PC-3 (cell line): ENCODE measurements at regions not wholly inside any gene's neighbourhood (a gene's known extent, or its start where the extent isn't known, plus 50 kb on each side); places are given as distances from the start of the nearest gene placed in this dataset.

Source experiments
- ATAC-seq: fragments of 200-7000 bp; cut with Tn5 transposase; 2 replicates; pipeline ENCODE4 v1.9.1; 2020; ENCODE audit warnings: mild to moderate bottlenecking, moderate library complexity
- BruUV-seq: library from RNA; stranded (reverse); fragments of 400-500 nt; replicated peaks from 2 replicates; lab custom pipeline; 2021; lab: Mats Ljungman, UMichigan
- CTCF ChIA-PET: fragments of 300-600 bp; sonication (Branson Sonifier 250); formaldehyde crosslinking; loops from one replicate; lab custom pipeline; 2022; ENCODE audit warnings: antibody characterized with exemption; lab: Charles Lee
- POLR2A ChIA-PET: fragments of 300-600 bp; sonication (Branson Sonifier 250); formaldehyde crosslinking; loops from one replicate; lab custom pipeline; 2022; ENCODE audit warnings: antibody characterized with exemption; ENCODE audit not compliant: unreplicated experiment; lab: Charles Lee
- DNase-seq: peaks from one replicate; pipeline ENCODE4 v3.0.0-alpha.2; 2015
- H2AFZ ChIP-seq: fragments of 300-600 bp; sonication (generic); 2 replicates; pipeline ENCODE4 v1.6.0; 2016; ENCODE audit warnings: antibody characterized with exemption, low read length
- H3F3A ChIP-seq: fragments of 300-600 bp; sonication (generic); one replicate; pipeline ENCODE4 v1.6.0; 2017; ENCODE audit warnings: antibody characterized with exemption, low read length, control low read depth, mild to moderate bottlenecking; ENCODE audit not compliant: unreplicated experiment
- H3K27ac ChIP-seq: fragments of 300-600 bp; sonication (generic); 2 replicates; pipeline ENCODE4 v1.5.1; 2016; ENCODE audit warnings: mild to moderate bottlenecking, low read length
- H3K27me3 ChIP-seq: fragments of 300-600 bp; sonication (generic); 2 replicates; pipeline ENCODE4 v1.6.1; 2016; ENCODE audit warnings: low read length, mixed read lengths
- H3K36me3 ChIP-seq: fragments of 300-600 bp; sonication (generic); 2 replicates; pipeline ENCODE4 v1.6.1; 2016; ENCODE audit warnings: low read depth, mixed run types, low read length, mixed read lengths
- H3K4me1 ChIP-seq: fragments of 300-600 bp; sonication (generic); 2 replicates; pipeline ENCODE4 v1.5.1; 2016; ENCODE audit warnings: low read length; ENCODE audit not compliant: insufficient read depth
- H3K4me2 ChIP-seq: fragments of 300-600 bp; sonication (generic); 2 replicates; pipeline ENCODE4 v1.6.0; 2016; ENCODE audit warnings: low read length
- H3K4me3 ChIP-seq: fragments of 300-600 bp; sonication (generic); 2 replicates; pipeline ENCODE4 v1.5.1; 2016; ENCODE audit warnings: mild to moderate bottlenecking, low read length, mixed read lengths
- H3K79me2 ChIP-seq: fragments of 300-600 bp; sonication (generic); 2 replicates; pipeline ENCODE4 v1.6.1; 2017; ENCODE audit warnings: low read length, mixed read lengths
- H3K9ac ChIP-seq: fragments of 300-600 bp; sonication (generic); 2 replicates; pipeline ENCODE4 v1.6.0; 2016; ENCODE audit warnings: mild to moderate bottlenecking, low read length
- H3K9me2 ChIP-seq: fragments of 300-600 bp; sonication (generic); replicated peaks from 2 replicates; pipeline ENCODE4 v1.6.1; 2016; ENCODE audit warnings: mixed run types, low read length, mixed read lengths
- H3K9me3 ChIP-seq: fragments of 300-600 bp; sonication (generic); 2 replicates; pipeline ENCODE4 v1.6.1; 2016; ENCODE audit warnings: low read length, mixed read lengths
- H4K20me1 ChIP-seq: fragments of 300-600 bp; sonication (generic); 2 replicates; pipeline ENCODE4 v1.6.1; 2016; ENCODE audit warnings: low read length, mixed read lengths
- CTCF ChIP-seq: fragments of 300-600 bp; sonication (generic); conservative IDR thresholded peaks from 2 replicates; pipeline ENCODE4 v1.5.1; 2017; ENCODE audit warnings: antibody characterized with exemption, low read depth, mild to moderate bottlenecking, low read length
- EZH2 ChIP-seq: fragments of 300-600 bp; sonication (generic); IDR thresholded peaks from one replicate; pipeline ENCODE4 v1.6.1; 2017; ENCODE audit warnings: antibody characterized with exemption, mild to moderate bottlenecking, low read length; ENCODE audit not compliant: unreplicated experiment
- EZH2phosphoT487 ChIP-seq: fragments of 300-600 bp; sonication (generic); IDR thresholded peaks from 2 replicates; pipeline ENCODE4 v1.6.1; 2018; ENCODE audit warnings: mild to moderate bottlenecking, antibody characterized with exemption, low read length, borderline replicate concordance
- intact Hi-C: fragments of 100-400 bp; cut with micrococcal nuclease; formaldehyde crosslinking; loops from 2 replicates; pipeline ENCODE4 v1.9.0; 2023

DNA sequence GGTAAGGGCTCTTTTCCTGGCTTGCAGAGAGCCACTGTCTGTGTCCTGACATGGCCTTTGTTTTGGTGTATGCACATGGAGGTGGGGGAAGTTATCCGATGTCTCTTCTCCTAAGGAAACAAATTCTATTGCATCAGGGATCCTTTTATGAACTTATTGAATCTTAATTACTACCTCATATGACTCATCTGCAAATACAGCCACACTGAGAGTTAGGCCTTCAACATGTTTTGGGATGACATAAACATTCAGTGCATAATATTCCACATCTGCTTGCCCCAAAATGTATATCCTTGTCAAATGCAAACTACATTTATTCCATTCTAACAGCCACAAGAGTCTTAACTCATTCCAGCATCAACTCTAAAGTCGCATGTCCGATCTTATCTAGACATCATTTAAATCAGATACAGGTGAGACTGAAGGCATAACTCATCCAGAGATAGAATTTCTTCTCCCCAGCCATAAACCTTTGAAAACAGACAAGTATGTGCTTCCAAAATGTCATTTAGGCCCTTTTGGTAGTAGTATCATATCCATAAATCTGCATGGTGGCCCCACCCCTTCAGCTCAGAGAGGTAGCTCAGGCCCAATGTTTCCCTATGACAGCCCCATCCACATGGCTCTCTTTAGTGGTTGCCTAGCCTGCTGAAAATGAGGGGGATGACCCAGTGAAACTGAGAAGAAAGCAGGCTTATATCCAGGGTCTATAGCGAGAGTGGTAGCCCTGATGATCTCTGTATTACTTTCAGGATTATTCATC, 289.5 kb upstream of the ALCAM start:
- POLR2A ChIA-PET = no interaction called here
- H3K4me3 ChIP-seq = no peak overlapping the region

DNA sequence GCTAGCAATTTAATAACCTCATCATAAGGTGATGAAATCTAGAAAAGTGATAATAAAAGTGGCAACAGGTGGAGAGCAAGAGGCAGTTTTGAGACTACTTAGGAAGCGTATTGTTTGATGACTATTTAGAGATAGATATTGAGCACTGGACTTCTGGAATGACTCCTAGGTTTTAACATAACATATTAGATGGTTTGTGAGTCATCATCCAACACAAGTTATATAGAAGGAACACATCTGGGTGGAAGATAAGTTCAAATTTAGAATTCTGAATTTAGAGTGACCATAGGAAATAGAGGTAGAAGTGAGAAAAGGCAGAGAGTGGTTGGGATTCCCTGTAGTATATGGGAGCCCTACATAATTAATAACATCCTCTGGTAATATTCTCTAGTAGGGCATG, 282.8 kb upstream of the ALCAM start:
- Histone ChIP-seq H3K27ac (no peak overlapping the region), H3K36me3 (no peaks in the 10 kb centered on the region), H3K4me2 (no peak overlapping the region), H4K20me1 (no peaks in the 10 kb centered on the region), H3K9me3 (no peaks in the 10 kb centered on the region), H3K4me3 (no peak overlapping the region), H3K4me1 (no peaks in the 10 kb centered on the region), H3F3A (no peaks in the 10 kb centered on the region), H3K27me3 (no peaks in the 10 kb centered on the region), H2AFZ (no peak overlapping the region), H3K79me2 (no peaks in the 10 kb centered on the region), H3K9ac (no peak overlapping the region), H3K9me2 (no peaks in the 10 kb centered on the region)
- ATAC-seq (no peak), DNase-seq (no peak)
- ChIA-PET CTCF (interaction anchor here (0.7 kb wide), 1 partner anchor 49 kb away, joined by 9 read pairs; no protein-coding TSS in a partner anchor), POLR2A (no interaction called here)
- TF ChIP-seq EZH2 (no peak), CTCF (no peak), EZH2phosphoT487 (no peak)
- no TSS peak for BruUV-seq
- intact Hi-C loops = no loop called here

More for the DNA sequence above, 289.5 kb upstream of the ALCAM start:
- Histone ChIP-seq H3K4me1 (no peaks in the 10 kb centered on the region), H3K9ac (no peak overlapping the region), H3K36me3 (no peaks in the 10 kb centered on the region), H3K27me3 (no peaks in the 10 kb centered on the region), H3K79me2 (no peaks in the 10 kb centered on the region), H2AFZ (no peak overlapping the region), H3K27ac (no peak overlapping the region), H3F3A (no peaks in the 10 kb centered on the region), H4K20me1 (no peaks in the 10 kb centered on the region), H3K4me2 (no peak overlapping the region), H3K9me2 (no peaks in the 10 kb centered on the region), H3K9me3 (0 out of 2 replicates have a peak, but pooled peaks cover 7% of the 10 kb centered on the region)
- ATAC-seq = no peak
- TF ChIP-seq EZH2 (no peak), EZH2phosphoT487 (no peak), CTCF (no peak)
- BruUV-seq = no TSS peak
- intact Hi-C loops = no loop called here
- CTCF ChIA-PET = no interaction called here
- DNase-seq = no peak

GRCh38 chr3:105085506-105085905, 281.2 kb upstream of the ALCAM start:
- H3K4me1 ChIP-seq = no peaks in the 10 kb centered on the region
- no peak for ATAC-seq
- no peak overlapping the region for H3K9ac ChIP-seq
- H3K4me3 ChIP-seq = no peak overlapping the region
- H3K9me3 ChIP-seq = no peaks in the 10 kb centered on the region
- H3F3A ChIP-seq = no peaks in the 10 kb centered on the region
- H3K79me2 ChIP-seq = no peaks in the 10 kb centered on the region
- no peak for DNase-seq
- no peak overlapping the region for H3K27ac ChIP-seq
- ChIA-PET CTCF (no interaction called here), POLR2A (no interaction called here)
- BruUV-seq = no TSS peak
- H4K20me1 ChIP-seq = no peaks in the 10 kb centered on the region
- intact Hi-C loops = no loop called here
- no peak overlapping the region for H3K4me2 ChIP-seq
- no peaks in the 10 kb centered on the region for H3K9me2 ChIP-seq
- H3K36me3 ChIP-seq = no peaks in the 10 kb centered on the region
- no peak overlapping the region for H2AFZ ChIP-seq
- no peak for TF ChIP-seq EZH2
- TF ChIP-seq CTCF = no peak
- TF ChIP-seq EZH2phosphoT487 = no peak
- H3K27me3 ChIP-seq = no peaks in the 10 kb centered on the region
